HEK293 (cell line): ENCODE measurements at regions not wholly inside any gene's neighbourhood (a gene's known extent, or its start where the extent isn't known, plus 50 kb on each side); places are given as distances from the start of the nearest gene placed in this dataset.

Experiments
- CTCF ChIA-PET: fragments of 350-600 bp; formaldehyde crosslinking; extraction: SDS; loops from one replicate; lab custom pipeline; 2021; ENCODE audit warnings: antibody characterized with exemption; lab: Yijun Ruan, JAX
- POLR2A ChIA-PET: fragments of 300-600 bp; formaldehyde crosslinking; extraction: SDS; loops from one replicate; lab custom pipeline; 2020; ENCODE audit warnings: antibody characterized with exemption, inconsistent platforms; lab: Yijun Ruan, JAX
- H3K27ac ChIP-seq: fragments of 200-500 bp; sonication (Bioruptor generic); 2 replicates; pipeline ENCODE4 v1.5.1; 2014; ENCODE audit warnings: low read depth, low read length, control low read depth, inconsistent platforms; ENCODE audit errors: extremely low read depth
- H3K36me3 ChIP-seq, 2 experiments: fragments of 200-500 bp in 1 of 2; sonication (Bioruptor generic) in 1 of 2; 1 replicate in 1 of 2; 2 replicates in 1 of 2; pipeline ENCODE4 v1.5.1; 2014 to 2017; ENCODE audit warnings: inconsistent platforms in 2 of 2, low read length in 2 of 2; ENCODE audit not compliant: control insufficient read depth in 2 of 2, insufficient read depth in 1 of 2
- H3K4me1 ChIP-seq: fragments of 200-500 bp; sonication (Bioruptor generic); 2 replicates; pipeline ENCODE4 v1.5.1; 2014; ENCODE audit warnings: mild to moderate bottlenecking, low read length, inconsistent platforms; ENCODE audit not compliant: control insufficient read depth, insufficient read depth
- H3K4me3 ChIP-seq: 2 replicates; pipeline ENCODE4 v1.5.1; 2011; ENCODE audit warnings: low read depth, mild to moderate bottlenecking, control low read depth, low read length, moderate library complexity
- H3K9me3 ChIP-seq: fragments of 200-500 bp; sonication (Bioruptor generic); 2 replicates; pipeline ENCODE4 v1.5.1; 2014; ENCODE audit warnings: low read depth, low read length, inconsistent platforms; ENCODE audit not compliant: control insufficient read depth, insufficient read depth
- HOXD13 ChIP-seq: sonication (generic); formaldehyde crosslinking; IDR thresholded peaks from 2 replicates; pipeline ENCODE4 v1.8.0; 2022; ENCODE audit warnings: missing genetic modification reagents, borderline replicate concordance
- SCRT1 ChIP-seq: fragments of 450-650 bp; formaldehyde crosslinking; IDR thresholded peaks from 2 replicates; pipeline ENCODE4 v1.5.1; 2016; ENCODE audit warnings: missing biosample characterization, missing genetic modification characterization, borderline replicate concordance
- SCRT2 ChIP-seq: fragments of 450-650 bp; formaldehyde crosslinking; IDR thresholded peaks from 2 replicates; pipeline ENCODE4 v1.5.1; 2016; ENCODE audit warnings: missing biosample characterization, missing genetic modification characterization
- SP3 ChIP-seq: fragments of 450-650 bp; formaldehyde crosslinking; IDR thresholded peaks from 2 replicates; pipeline ENCODE4 v1.5.1; 2016; ENCODE audit warnings: missing biosample characterization, missing genetic modification characterization
- YY1 ChIP-seq: fragments of 450-650 bp; formaldehyde crosslinking; IDR thresholded peaks from 2 replicates; pipeline ENCODE4 v1.5.1; 2018; ENCODE audit warnings: missing biosample characterization, missing genetic modification characterization
- ZBTB1 ChIP-seq: fragments of 450-650 bp; formaldehyde crosslinking; IDR thresholded peaks from 2 replicates; pipeline ENCODE4 v1.5.1; 2016; ENCODE audit warnings: missing biosample characterization, missing genetic modification characterization
- ZBTB21 ChIP-seq: fragments of 450-650 bp; formaldehyde crosslinking; IDR thresholded peaks from 2 replicates; pipeline ENCODE4 v1.5.1; 2017; ENCODE audit warnings: missing biosample characterization, missing genetic modification characterization
- ZNF138 ChIP-seq: fragments of 450-650 bp; formaldehyde crosslinking; IDR thresholded peaks from 2 replicates; pipeline ENCODE4 v1.5.1; 2016; ENCODE audit warnings: missing biosample characterization, missing genetic modification characterization, borderline replicate concordance
- ZNF354C ChIP-seq: fragments of 450-650 bp; formaldehyde crosslinking; IDR thresholded peaks from 2 replicates; pipeline ENCODE4 v1.5.1; 2016; ENCODE audit warnings: missing biosample characterization, missing genetic modification characterization, low read depth, borderline replicate concordance
- ZNF416 ChIP-seq: fragments of 450-650 bp; formaldehyde crosslinking; IDR thresholded peaks from 2 replicates; pipeline ENCODE4 v1.5.1; 2016; ENCODE audit warnings: missing biosample characterization, missing genetic modification characterization
- ZNF529 ChIP-seq: fragments of 450-650 bp; formaldehyde crosslinking; IDR thresholded peaks from 2 replicates; pipeline ENCODE4 v1.5.1; 2017; ENCODE audit warnings: missing genetic modification characterization, missing biosample characterization; ENCODE audit not compliant: insufficient replicate concordance
- ZNF610 ChIP-seq: fragments of 450-650 bp; formaldehyde crosslinking; IDR thresholded peaks from 2 replicates; pipeline ENCODE4 v1.5.1; 2016; ENCODE audit warnings: missing biosample characterization, missing genetic modification characterization, borderline replicate concordance
- ZNF707 ChIP-seq: fragments of 450-650 bp; formaldehyde crosslinking; IDR thresholded peaks from 2 replicates; pipeline ENCODE4 v1.5.1; 2016; ENCODE audit warnings: missing biosample characterization, missing genetic modification characterization
- ZNF768 ChIP-seq: fragments of 450-650 bp; formaldehyde crosslinking; IDR thresholded peaks from 2 replicates; pipeline ENCODE4 v1.5.1; 2018; ENCODE audit warnings: missing biosample characterization, mild to moderate bottlenecking, missing genetic modification characterization
- ZSCAN16 ChIP-seq: fragments of 450-650 bp; formaldehyde crosslinking; IDR thresholded peaks from 2 replicates; pipeline ENCODE4 v1.5.1; 2016; ENCODE audit warnings: missing biosample characterization, missing genetic modification characterization
- ZSCAN30 ChIP-seq: fragments of 450-650 bp; IDR thresholded peaks from 2 replicates; pipeline ENCODE4 v1.5.1; 2018; ENCODE audit warnings: missing biosample characterization, mild to moderate bottlenecking, missing genetic modification characterization, moderate library complexity
- TF ChIP-seq, protein P1 (sequence below): fragments of 450-650 bp; formaldehyde crosslinking; IDR thresholded peaks from 2 replicates; pipeline ENCODE4 v1.5.1; 2016; ENCODE audit warnings: missing biosample characterization, missing genetic modification characterization, borderline replicate concordance
- TF ChIP-seq, protein P2 (sequence below): fragments of 450-650 bp; formaldehyde crosslinking; conservative IDR thresholded peaks from 2 replicates; pipeline ENCODE4 v1.5.1; 2016; ENCODE audit warnings: low read depth, missing biosample characterization, missing genetic modification characterization
- TF ChIP-seq, protein P3 (sequence below): fragments of 450-650 bp; formaldehyde crosslinking; IDR thresholded peaks from 2 replicates; pipeline ENCODE4 v1.5.1; 2016; ENCODE audit warnings: missing biosample characterization, missing genetic modification characterization
- TF ChIP-seq, protein P4 (sequence below): fragments of 450-650 bp; formaldehyde crosslinking; IDR thresholded peaks from 2 replicates; pipeline ENCODE4 v1.5.1; 2017; ENCODE audit warnings: missing biosample characterization, missing genetic modification characterization
- TF ChIP-seq, protein P5 (sequence below): fragments of 450-650 bp; formaldehyde crosslinking; IDR thresholded peaks from 2 replicates; pipeline ENCODE4 v1.5.1; 2016; ENCODE audit warnings: missing biosample characterization, missing genetic modification characterization

DNA sequence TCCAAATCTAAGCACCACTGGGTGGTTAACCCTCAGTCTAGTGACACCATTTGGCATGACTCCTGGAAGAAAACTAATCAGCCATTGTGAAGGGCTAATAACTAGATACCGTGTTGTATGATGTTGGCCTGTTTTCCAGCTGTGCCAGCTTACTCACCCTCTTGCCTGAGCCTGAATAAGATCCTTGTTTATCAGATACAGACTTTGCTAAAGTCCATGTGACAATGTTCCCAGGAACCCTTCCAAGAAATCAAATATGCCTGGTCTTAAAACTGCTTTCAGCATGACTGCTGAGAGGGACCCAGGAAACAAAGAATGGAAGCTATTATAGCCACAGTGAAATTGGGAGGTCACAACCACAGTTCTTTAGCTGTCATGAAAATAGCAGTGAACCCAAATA lies 640.8 kb upstream of the INTU start:
- H3K4me1 ChIP-seq = no peaks in the 10 kb centered on the region
- no peak overlapping the region for H3K27ac ChIP-seq
- no peaks in the 10 kb centered on the region for H3K36me3 ChIP-seq
- CTCF ChIA-PET = no interaction called here
- H3K9me3 ChIP-seq = no peaks in the 10 kb centered on the region
- TF ChIP-seq ZSCAN30 (tag by site-specific recombination) = no peak
- TF ChIP-seq, protein P1, sequence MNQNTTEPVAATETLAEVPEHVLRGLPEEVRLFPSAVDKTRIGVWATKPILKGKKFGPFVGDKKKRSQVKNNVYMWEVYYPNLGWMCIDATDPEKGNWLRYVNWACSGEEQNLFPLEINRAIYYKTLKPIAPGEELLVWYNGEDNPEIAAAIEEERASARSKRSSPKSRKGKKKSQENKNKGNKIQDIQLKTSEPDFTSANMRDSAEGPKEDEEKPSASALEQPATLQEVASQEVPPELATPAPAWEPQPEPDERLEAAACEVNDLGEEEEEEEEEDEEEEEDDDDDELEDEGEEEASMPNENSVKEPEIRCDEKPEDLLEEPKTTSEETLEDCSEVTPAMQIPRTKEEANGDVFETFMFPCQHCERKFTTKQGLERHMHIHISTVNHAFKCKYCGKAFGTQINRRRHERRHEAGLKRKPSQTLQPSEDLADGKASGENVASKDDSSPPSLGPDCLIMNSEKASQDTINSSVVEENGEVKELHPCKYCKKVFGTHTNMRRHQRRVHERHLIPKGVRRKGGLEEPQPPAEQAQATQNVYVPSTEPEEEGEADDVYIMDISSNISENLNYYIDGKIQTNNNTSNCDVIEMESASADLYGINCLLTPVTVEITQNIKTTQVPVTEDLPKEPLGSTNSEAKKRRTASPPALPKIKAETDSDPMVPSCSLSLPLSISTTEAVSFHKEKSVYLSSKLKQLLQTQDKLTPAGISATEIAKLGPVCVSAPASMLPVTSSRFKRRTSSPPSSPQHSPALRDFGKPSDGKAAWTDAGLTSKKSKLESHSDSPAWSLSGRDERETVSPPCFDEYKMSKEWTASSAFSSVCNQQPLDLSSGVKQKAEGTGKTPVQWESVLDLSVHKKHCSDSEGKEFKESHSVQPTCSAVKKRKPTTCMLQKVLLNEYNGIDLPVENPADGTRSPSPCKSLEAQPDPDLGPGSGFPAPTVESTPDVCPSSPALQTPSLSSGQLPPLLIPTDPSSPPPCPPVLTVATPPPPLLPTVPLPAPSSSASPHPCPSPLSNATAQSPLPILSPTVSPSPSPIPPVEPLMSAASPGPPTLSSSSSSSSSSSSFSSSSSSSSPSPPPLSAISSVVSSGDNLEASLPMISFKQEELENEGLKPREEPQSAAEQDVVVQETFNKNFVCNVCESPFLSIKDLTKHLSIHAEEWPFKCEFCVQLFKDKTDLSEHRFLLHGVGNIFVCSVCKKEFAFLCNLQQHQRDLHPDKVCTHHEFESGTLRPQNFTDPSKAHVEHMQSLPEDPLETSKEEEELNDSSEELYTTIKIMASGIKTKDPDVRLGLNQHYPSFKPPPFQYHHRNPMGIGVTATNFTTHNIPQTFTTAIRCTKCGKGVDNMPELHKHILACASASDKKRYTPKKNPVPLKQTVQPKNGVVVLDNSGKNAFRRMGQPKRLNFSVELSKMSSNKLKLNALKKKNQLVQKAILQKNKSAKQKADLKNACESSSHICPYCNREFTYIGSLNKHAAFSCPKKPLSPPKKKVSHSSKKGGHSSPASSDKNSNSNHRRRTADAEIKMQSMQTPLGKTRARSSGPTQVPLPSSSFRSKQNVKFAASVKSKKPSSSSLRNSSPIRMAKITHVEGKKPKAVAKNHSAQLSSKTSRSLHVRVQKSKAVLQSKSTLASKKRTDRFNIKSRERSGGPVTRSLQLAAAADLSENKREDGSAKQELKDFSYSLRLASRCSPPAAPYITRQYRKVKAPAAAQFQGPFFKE (tag by site-specific recombination) = no peak
- TF ChIP-seq ZNF138 (tag by site-specific recombination) = no peak
- no peak for TF ChIP-seq YY1
- TF ChIP-seq ZNF529 = no peak
- TF ChIP-seq ZNF416 (tag by site-specific recombination) = no peak
- no peak for TF ChIP-seq ZNF768
- TF ChIP-seq, protein P2, sequence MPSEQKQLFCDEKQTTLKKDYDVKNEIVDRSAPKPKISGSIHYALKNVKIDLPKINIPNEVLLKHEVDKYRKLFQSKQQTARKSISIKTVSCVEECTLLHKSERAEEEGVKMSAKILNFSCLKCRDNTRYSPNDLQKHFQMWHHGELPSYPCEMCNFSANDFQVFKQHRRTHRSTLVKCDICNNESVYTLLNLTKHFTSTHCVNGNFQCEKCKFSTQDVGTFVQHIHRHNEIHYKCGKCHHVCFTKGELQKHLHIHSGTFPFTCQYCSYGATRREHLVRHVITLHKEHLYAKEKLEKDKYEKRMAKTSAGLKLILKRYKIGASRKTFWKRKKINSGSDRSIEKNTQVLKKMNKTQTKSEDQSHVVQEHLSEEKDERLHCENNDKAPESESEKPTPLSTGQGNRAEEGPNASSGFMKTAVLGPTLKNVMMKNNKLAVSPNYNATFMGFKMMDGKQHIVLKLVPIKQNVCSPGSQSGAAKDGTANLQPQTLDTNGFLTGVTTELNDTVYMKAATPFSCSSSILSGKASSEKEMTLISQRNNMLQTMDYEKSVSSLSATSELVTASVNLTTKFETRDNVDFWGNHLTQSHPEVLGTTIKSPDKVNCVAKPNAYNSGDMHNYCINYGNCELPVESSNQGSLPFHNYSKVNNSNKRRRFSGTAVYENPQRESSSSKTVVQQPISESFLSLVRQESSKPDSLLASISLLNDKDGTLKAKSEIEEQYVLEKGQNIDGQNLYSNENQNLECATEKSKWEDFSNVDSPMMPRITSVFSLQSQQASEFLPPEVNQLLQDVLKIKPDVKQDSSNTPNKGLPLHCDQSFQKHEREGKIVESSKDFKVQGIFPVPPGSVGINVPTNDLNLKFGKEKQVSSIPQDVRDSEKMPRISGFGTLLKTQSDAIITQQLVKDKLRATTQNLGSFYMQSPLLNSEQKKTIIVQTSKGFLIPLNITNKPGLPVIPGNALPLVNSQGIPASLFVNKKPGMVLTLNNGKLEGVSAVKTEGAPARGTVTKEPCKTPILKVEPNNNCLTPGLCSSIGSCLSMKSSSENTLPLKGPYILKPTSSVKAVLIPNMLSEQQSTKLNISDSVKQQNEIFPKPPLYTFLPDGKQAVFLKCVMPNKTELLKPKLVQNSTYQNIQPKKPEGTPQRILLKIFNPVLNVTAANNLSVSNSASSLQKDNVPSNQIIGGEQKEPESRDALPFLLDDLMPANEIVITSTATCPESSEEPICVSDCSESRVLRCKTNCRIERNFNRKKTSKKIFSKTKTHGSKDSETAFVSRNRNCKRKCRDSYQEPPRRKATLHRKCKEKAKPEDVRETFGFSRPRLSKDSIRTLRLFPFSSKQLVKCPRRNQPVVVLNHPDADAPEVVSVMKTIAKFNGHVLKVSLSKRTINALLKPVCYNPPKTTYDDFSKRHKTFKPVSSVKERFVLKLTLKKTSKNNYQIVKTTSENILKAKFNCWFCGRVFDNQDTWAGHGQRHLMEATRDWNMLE (tag by site-specific recombination) = no peak
- no peak for TF ChIP-seq SCRT2 (tag by site-specific recombination)
- no peak for TF ChIP-seq ZBTB1 (tag by site-specific recombination)
- TF ChIP-seq ZSCAN16 = no peak
- TF ChIP-seq SCRT1 (tag by site-specific recombination) = no peak
- no peak for TF ChIP-seq ZNF707 (tag by site-specific recombination)
- no peak for TF ChIP-seq ZNF354C
- no peak for TF ChIP-seq ZBTB21
- no peak for TF ChIP-seq ZNF610 (tag by site-specific recombination)
- TF ChIP-seq, all 188 proteins: peak for 0
- POLR2A ChIA-PET = no interaction called here
- no peak overlapping the region for H3K4me3 ChIP-seq

DNA sequence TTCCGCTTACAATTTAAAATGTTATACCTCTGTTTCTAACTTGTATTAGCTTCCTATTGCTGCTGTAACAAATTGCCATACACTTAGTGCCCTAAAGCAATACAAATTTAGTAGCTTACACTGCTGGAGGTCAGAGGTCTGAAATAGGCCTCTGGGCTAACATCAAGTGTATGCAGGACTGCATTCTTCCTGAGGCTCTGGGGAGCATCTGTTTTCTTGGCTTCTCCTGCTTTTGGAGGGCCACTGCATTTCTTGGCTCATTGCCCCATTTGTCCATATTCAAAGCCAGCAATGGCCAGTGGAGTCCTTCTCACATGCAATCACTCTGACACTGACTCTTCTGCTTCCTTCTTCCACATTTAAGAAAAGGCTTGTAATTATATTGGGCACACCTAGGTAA lies 639.8 kb upstream of the INTU start:
- Histone ChIP-seq H3K9me3 (no peaks in the 10 kb centered on the region), H3K27ac (no peak overlapping the region), H3K4me1 (no peaks in the 10 kb centered on the region), H3K4me3 (no peak overlapping the region), H3K36me3 (no peaks in the 10 kb centered on the region)
- ChIA-PET CTCF (no interaction called here), POLR2A (no interaction called here)
- TF ChIP-seq, protein P3, sequence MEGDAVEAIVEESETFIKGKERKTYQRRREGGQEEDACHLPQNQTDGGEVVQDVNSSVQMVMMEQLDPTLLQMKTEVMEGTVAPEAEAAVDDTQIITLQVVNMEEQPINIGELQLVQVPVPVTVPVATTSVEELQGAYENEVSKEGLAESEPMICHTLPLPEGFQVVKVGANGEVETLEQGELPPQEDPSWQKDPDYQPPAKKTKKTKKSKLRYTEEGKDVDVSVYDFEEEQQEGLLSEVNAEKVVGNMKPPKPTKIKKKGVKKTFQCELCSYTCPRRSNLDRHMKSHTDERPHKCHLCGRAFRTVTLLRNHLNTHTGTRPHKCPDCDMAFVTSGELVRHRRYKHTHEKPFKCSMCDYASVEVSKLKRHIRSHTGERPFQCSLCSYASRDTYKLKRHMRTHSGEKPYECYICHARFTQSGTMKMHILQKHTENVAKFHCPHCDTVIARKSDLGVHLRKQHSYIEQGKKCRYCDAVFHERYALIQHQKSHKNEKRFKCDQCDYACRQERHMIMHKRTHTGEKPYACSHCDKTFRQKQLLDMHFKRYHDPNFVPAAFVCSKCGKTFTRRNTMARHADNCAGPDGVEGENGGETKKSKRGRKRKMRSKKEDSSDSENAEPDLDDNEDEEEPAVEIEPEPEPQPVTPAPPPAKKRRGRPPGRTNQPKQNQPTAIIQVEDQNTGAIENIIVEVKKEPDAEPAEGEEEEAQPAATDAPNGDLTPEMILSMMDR (tag by site-specific recombination) = no peak
- no peak for TF ChIP-seq HOXD13 (CRISPR knock-in tag)
- TF ChIP-seq ZBTB1 (tag by site-specific recombination) = no peak
- TF ChIP-seq, protein P4, sequence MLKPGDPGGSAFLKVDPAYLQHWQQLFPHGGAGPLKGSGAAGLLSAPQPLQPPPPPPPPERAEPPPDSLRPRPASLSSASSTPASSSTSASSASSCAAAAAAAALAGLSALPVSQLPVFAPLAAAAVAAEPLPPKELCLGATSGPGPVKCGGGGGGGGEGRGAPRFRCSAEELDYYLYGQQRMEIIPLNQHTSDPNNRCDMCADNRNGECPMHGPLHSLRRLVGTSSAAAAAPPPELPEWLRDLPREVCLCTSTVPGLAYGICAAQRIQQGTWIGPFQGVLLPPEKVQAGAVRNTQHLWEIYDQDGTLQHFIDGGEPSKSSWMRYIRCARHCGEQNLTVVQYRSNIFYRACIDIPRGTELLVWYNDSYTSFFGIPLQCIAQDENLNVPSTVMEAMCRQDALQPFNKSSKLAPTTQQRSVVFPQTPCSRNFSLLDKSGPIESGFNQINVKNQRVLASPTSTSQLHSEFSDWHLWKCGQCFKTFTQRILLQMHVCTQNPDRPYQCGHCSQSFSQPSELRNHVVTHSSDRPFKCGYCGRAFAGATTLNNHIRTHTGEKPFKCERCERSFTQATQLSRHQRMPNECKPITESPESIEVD (tag by site-specific recombination) = no peak
- TF ChIP-seq SP3 = no peak
- TF ChIP-seq, protein P5, sequence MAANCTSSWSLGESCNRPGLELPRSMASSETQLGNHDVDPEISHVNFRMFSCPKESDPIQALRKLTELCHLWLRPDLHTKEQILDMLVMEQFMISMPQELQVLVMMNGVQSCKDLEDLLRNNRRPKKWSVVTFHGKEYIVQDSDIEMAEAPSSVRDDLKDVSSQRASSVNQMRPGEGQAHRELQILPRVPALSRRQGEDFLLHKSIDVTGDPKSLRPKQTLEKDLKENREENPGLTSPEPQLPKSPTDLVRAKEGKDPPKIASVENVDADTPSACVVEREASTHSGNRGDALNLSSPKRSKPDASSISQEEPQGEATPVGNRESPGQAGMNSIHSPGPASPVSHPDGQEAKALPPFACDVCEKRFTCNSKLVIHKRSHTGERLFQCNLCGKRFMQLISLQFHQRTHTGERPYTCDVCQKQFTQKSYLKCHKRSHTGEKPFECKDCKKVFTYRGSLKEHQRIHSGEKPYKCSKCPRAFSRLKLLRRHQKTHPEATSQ (tag by site-specific recombination) = no peak
